GM12864 (cell line): ENCODE measurements at regions not wholly inside any gene's neighbourhood (a gene's known extent, or its start where the extent isn't known, plus 50 kb on each side); places are given as distances from the start of the nearest gene placed in this dataset.

Experiments used
- DNase-seq: peaks from one replicate; pipeline ENCODE4 v3.0.0-alpha.2; 2011; ENCODE audit warnings: low read depth
- H3K4me3 ChIP-seq: 2 replicates; pipeline ENCODE4 v1.5.1; 2011; ENCODE audit warnings: mild to moderate bottlenecking, low read depth, low read length, control low read depth
- TF ChIP-seq, protein P1 (sequence below): IDR thresholded peaks from 2 replicates; pipeline ENCODE4 v1.5.1; 2011; ENCODE audit warnings: low read depth, mild to moderate bottlenecking, moderate library complexity, low read length, control low read depth, inconsistent platforms; ENCODE audit errors: missing control alignments

DNA sequence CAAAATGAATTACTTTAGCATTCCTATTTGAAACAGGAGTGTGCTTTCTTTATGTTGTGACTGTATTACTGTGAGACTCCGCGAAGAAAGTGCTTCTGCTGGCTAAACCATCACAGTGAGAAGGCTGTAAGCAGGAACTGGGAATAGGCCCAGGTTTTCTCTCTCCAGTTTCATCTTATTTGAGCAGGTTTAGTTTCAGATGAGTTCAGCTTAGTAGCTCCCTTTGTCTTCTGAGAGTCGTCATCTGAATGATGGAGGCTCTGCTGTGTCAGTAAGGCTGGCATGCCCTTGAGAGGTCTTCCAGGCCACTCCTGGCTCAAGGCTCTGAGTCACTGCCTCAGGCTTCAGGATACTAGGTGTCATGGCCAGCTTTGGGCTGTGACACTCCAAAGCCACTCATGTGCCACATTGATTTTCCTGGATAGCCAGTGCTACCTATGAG lies 205.6 kb upstream of the RGS6 start:
- DNase-seq = no peak
- H3K4me3 ChIP-seq = no peak overlapping the region
- TF ChIP-seq, protein P1, sequence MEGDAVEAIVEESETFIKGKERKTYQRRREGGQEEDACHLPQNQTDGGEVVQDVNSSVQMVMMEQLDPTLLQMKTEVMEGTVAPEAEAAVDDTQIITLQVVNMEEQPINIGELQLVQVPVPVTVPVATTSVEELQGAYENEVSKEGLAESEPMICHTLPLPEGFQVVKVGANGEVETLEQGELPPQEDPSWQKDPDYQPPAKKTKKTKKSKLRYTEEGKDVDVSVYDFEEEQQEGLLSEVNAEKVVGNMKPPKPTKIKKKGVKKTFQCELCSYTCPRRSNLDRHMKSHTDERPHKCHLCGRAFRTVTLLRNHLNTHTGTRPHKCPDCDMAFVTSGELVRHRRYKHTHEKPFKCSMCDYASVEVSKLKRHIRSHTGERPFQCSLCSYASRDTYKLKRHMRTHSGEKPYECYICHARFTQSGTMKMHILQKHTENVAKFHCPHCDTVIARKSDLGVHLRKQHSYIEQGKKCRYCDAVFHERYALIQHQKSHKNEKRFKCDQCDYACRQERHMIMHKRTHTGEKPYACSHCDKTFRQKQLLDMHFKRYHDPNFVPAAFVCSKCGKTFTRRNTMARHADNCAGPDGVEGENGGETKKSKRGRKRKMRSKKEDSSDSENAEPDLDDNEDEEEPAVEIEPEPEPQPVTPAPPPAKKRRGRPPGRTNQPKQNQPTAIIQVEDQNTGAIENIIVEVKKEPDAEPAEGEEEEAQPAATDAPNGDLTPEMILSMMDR = no peak

DNA sequence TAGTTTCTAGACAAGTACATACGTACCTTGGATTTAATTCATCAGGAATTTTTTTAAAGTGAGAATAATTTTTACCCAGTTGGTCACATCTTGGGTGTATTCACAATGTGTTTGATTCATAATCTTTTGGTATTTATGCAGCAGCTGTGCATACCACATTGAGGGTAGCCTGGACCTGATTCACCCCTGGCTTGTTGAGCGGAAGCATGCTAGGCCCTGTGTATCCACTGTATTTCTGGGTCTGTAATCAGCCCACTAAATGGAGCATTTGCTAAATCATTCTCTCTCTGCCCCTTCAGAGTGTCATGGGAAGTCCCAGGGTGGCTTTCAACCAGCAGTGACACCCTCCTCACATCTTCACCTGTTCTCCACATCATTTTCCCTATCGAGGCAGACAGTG lies 203.8 kb upstream of the RGS6 start:
- no peak for DNase-seq
- no peak overlapping the region for H3K4me3 ChIP-seq
- TF ChIP-seq, protein P1 = no peak

DNA sequence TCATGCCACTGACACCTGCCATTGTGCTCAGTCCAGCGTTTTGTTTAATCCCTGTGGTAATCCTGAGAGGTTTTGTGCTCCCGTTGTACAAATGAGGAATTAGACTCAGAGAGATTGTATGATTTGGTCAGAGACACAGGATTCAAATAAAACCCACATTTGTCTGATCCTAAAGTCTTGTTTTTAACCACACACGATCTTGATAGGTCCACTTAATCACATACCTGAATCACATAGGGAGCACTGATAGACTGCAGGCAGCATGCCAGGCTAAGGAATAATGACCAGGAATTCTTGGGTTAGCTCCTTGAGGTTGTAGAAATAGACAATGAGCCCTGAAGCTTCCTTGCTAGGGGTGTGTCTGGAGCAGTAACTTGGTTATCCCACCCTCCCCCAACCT lies 202.6 kb upstream of the RGS6 start:
- TF ChIP-seq, protein P1 = no peak
- H3K4me3 ChIP-seq = no peak overlapping the region
- no peak for DNase-seq

DNA sequence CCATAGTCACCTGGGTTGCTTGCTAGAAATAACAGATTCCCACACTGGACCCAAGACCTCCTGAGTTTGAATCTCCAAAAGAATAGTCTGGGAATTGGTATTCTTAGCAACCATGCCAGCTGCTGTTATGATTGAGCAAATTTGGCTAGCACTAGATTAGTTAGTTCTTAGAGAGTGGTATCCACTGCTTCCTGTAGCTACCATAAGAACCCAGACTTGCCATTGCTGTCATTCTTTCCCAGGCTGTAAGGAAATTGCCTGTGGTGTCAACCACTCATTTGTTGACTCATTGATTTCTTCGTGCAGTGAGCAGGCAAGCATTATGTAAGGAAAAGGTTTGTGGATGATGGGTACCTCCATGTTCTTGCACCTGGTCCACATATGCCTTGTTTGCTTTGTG lies 201.8 kb upstream of the RGS6 start:
- DNase-seq = no peak
- TF ChIP-seq, protein P1 = no peak
- H3K4me3 ChIP-seq = no peak overlapping the region

DNA sequence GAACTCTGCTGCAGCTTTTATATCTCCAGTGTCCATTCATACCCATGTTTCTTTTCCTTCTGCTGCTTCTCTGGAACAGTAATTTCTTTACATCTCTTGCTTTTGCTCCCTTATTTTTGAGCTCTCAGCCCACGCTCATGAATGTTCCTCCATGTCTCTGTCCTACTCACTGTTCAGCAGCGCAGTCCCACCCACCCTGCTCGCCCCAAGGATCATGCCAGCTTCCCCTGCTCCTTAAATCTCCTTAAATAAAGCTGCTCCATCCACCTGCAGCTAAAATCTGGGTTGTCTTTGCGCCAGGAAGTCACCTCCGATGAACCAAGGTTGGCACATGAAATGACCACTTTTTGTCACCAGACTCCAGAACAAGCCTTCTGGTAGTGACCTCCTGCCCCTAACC lies 201.1 kb upstream of the RGS6 start:
- DNase-seq = no peak
- TF ChIP-seq, protein P1 = no peak
- no peak overlapping the region for H3K4me3 ChIP-seq

DNA sequence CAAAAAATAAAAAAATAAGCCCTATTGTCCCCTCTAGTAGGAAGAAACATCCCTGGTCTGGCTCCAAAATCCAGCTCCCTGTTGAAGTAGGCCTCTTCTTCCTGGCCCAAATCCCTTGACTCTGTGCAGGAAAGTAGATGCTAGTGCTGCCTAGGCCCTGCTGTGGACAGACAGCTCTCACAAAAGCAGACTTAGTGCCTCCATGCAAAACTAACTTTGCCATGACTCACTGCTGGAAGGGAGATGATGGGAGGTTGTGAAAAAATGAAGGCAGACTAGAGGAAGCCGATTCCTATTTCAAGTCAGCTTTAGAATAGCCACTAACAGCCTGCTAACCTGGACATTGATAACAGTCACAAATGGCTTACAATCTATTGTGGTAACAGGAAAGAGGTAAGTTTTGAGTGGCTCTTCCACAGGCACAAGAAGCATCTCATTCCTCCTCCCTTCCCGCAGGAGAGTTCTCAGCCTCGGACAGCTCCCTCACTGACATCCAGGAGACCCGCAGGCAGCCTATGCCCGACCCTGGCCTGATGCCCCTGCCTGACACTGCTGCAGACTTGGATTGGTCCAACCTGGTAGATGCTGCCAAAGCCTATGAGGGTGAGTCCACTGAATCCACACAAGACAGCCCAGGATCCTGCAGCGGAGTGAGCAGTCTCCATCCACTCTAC lies 198.9 kb upstream of the RGS6 start:
- DNase-seq = no peak
- no peak overlapping the region for H3K4me3 ChIP-seq
- TF ChIP-seq, protein P1 = no peak

DNA sequence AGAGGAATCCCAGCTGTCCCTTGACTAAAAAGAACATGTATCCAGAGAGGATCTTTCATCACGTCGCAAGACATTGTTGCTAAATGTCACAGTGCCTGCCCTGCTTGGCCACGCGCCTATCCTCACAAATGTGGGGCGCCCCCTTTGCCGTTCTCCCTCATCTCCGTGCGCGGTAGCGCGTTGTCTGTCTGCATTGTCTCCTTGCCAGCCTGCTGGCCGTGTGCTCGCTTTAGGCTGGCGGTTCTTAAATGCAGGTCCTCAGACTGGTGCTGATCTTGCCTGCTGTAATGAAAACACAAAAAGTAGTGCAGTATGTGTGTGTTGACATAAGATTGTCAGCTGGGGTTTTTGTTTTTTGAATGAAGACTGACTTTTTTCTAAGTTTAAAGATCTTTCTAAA lies 198.2 kb upstream of the RGS6 start:
- TF ChIP-seq, protein P1 = no peak
- H3K4me3 ChIP-seq = no peak overlapping the region
- no peak for DNase-seq
